ENCODE measurements at regions not wholly inside any gene's neighbourhood (a gene's known extent, or its start where the extent isn't known, plus 50 kb on each side); places are given as distances from the start of the nearest gene placed in this dataset.

DNA sequence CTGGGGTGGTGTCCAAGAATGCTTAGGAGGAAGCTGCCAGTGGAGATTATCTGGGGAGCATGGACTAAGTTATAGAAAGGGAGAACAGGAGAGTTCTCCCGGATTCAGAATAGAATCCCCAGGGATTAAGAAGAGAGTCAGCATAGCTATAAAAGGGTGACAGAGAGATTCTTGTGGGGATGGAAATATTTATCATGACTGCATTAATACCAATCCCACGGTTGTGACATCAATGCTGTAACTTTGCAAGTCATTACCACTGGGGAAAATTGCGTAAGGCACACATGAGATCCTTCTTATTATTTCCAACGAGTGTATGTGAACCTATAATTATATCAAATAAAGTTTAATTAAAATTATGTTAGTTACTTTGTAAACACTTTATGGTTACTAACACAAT is 447.9 kb upstream of the TMEM132C start:
- DNase-seq (ENCODE audit: low spot score) (no peak), ATAC-seq (no peak)
- peaks cover 68% of the 10 kb centered on the region for H3K9me3 Mint-ChIP-seq
- CTCF ChIA-PET = no interaction called here
- no peaks in the 10 kb centered on the region for H3K4me1 Mint-ChIP-seq
- H3K27me3 Mint-ChIP-seq (ENCODE audit: low read depth) = peaks cover 9% of the 10 kb centered on the region; the same call in 1 of the 2 replicates
- POLR2A ChIA-PET = no interaction called here
- TF ChIP-seq ETV6 (CRISPR knock-in tag; IDR thresholded peaks at IDR 0.05) = no peak
- TF ChIP-seq, protein P1, sequence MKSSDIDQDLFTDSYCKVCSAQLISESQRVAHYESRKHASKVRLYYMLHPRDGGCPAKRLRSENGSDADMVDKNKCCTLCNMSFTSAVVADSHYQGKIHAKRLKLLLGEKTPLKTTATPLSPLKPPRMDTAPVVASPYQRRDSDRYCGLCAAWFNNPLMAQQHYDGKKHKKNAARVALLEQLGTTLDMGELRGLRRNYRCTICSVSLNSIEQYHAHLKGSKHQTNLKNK (CRISPR knock-in tag; IDR thresholded peaks at IDR 0.05) = no peak
- TF ChIP-seq CREM (CRISPR knock-in tag; IDR thresholded peaks at IDR 0.05) = no peak
- no peak for TF ChIP-seq TCF7 (CRISPR knock-in tag; IDR thresholded peaks at IDR 0.05; ENCODE audit: low read depth)
- TF ChIP-seq NFE2L1 (CRISPR knock-in tag; IDR thresholded peaks at IDR 0.05) = no peak
- no peak for TF ChIP-seq NFYB (CRISPR knock-in tag; conservative IDR thresholded peaks at IDR 0.05; ENCODE audit: low read depth)
- TF ChIP-seq, protein P2, sequence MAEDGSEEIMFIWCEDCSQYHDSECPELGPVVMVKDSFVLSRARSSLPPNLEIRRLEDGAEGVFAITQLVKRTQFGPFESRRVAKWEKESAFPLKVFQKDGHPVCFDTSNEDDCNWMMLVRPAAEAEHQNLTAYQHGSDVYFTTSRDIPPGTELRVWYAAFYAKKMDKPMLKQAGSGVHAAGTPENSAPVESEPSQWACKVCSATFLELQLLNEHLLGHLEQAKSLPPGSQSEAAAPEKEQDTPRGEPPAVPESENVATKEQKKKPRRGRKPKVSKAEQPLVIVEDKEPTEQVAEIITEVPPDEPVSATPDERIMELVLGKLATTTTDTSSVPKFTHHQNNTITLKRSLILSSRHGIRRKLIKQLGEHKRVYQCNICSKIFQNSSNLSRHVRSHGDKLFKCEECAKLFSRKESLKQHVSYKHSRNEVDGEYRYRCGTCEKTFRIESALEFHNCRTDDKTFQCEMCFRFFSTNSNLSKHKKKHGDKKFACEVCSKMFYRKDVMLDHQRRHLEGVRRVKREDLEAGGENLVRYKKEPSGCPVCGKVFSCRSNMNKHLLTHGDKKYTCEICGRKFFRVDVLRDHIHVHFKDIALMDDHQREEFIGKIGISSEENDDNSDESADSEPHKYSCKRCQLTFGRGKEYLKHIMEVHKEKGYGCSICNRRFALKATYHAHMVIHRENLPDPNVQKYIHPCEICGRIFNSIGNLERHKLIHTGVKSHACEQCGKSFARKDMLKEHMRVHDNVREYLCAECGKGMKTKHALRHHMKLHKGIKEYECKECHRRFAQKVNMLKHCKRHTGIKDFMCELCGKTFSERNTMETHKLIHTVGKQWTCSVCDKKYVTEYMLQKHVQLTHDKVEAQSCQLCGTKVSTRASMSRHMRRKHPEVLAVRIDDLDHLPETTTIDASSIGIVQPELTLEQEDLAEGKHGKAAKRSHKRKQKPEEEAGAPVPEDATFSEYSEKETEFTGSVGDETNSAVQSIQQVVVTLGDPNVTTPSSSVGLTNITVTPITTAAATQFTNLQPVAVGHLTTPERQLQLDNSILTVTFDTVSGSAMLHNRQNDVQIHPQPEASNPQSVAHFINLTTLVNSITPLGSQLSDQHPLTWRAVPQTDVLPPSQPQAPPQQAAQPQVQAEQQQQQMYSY (CRISPR knock-in tag; IDR thresholded peaks at IDR 0.05) = no peak
- no peak for TF ChIP-seq RELA (CRISPR knock-in tag; IDR thresholded peaks at IDR 0.05; ENCODE audit: borderline replicate concordance)
- TF ChIP-seq ZNF121 (CRISPR knock-in tag; IDR thresholded peaks at IDR 0.05) = no peak
- TF ChIP-seq ZNF219 (CRISPR knock-in tag; IDR thresholded peaks at IDR 0.05; ENCODE audit: borderline replicate concordance) = no peak
- H3K36me3 Mint-ChIP-seq = peaks cover 63% of the 10 kb centered on the region
- no peak overlapping the region for H3K27ac Mint-ChIP-seq
- H3K4me3 Mint-ChIP-seq = no peak overlapping the region

DNA sequence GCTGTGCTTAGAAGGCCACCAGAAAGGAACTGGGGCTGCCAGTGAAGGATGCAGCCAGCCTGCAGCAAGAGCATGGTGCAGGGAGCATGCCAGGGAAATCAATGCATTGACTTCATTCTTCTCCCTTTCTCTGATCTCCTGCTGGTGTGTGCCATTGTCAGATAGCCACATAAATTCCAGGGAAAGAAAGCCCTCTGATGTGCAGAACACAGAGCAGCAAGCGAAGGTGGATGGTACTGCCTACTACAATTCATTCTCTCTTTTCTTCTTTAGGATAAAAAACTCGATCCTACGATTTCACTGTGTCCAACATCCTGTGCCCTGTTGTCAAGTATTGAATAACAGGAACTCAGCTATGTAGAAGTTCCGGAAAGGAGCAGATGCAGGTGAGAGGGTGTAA is 446.7 kb upstream of the TMEM132C start:
- ATAC-seq (no peak), DNase-seq (ENCODE audit: low spot score) (no peak)
- H3K4me3 Mint-ChIP-seq = no peak overlapping the region
- H3K27ac Mint-ChIP-seq = no peak overlapping the region
- peaks cover 17% of the 10 kb centered on the region for H3K27me3 Mint-ChIP-seq (ENCODE audit: low read depth)
- TF ChIP-seq ETV6 (CRISPR knock-in tag; IDR thresholded peaks at IDR 0.05) (no peak), GABPB1 (CRISPR knock-in tag; IDR thresholded peaks at IDR 0.05) (no peak), E2F4 (CRISPR knock-in tag; IDR thresholded peaks at IDR 0.05; ENCODE audit: borderline replicate concordance, low read depth) (no peak), ZNF219 (CRISPR knock-in tag; IDR thresholded peaks at IDR 0.05; ENCODE audit: borderline replicate concordance) (no peak), FOXK1 (CRISPR knock-in tag; IDR thresholded peaks at IDR 0.05) (no peak), GRHL2 (CRISPR knock-in tag; IDR thresholded peaks at IDR 0.05; ENCODE audit: insufficient replicate concordance, severe bottlenecking) (no peak), ATF6 (CRISPR knock-in tag; IDR thresholded peaks at IDR 0.05) (no peak), ZBTB43 (CRISPR knock-in tag; IDR thresholded peaks at IDR 0.05) (no peak), TP53 (CRISPR knock-in tag; IDR thresholded peaks at IDR 0.05) (no peak), SOX15 (CRISPR knock-in tag; IDR thresholded peaks at IDR 0.05) (no peak), ZNF121 (CRISPR knock-in tag; IDR thresholded peaks at IDR 0.05) (no peak), NFYB (CRISPR knock-in tag; conservative IDR thresholded peaks at IDR 0.05; ENCODE audit: low read depth) (no peak), RORB (CRISPR knock-in tag; IDR thresholded peaks at IDR 0.05) (no peak)
- TF ChIP-seq, protein P1 (CRISPR knock-in tag; IDR thresholded peaks at IDR 0.05) = no peak
- ChIA-PET POLR2A (no interaction called here), CTCF (no interaction called here)
- H3K36me3 Mint-ChIP-seq = peaks cover 63% of the 10 kb centered on the region
- H3K9me3 Mint-ChIP-seq = peaks cover 68% of the 10 kb centered on the region
- H3K4me1 Mint-ChIP-seq = no peaks in the 10 kb centered on the region
